ENCODE measurements at regions not wholly inside any gene's neighbourhood (a gene's known extent, or its start where the extent isn't known, plus 50 kb on each side); places are given as distances from the start of the nearest gene placed in this dataset.

- H3K27ac ChIP-seq: no peak overlapping the region
- H3K36me3 ChIP-seq: no peaks in the 10 kb centered on the region
- no peaks in the 10 kb centered on the region for H3K4me1 ChIP-seq
- no peak for DNase-seq
- intact Hi-C loops (cut with DNase I): no loop called here
- no peak overlapping the region for H3K4me3 ChIP-seq (replicated peaks in 1 of 3)
- TF ChIP-seq CTCF (IDR thresholded peaks at IDR 0.05): no peak
- TF ChIP-seq POLR2A (IDR thresholded peaks at IDR 0.05): no peak
- no peaks in the 10 kb centered on the region for H3K9me3 ChIP-seq
- H3K27me3 ChIP-seq: no peaks in the 10 kb centered on the region
- 87 to 88% methylated on average over 1 of the region's 1 CpG for WGBS, 2 donors
Measured at GRCh38 chr15:47402829-47403228, 314.5 kb upstream of the SEMA6D start.

- peaks cover 11 to 14% of the 10 kb centered on the region in 2 donors for H3K4me1 ChIP-seq
- DNase-seq: no peak
- no peaks in the 10 kb centered on the region for H3K27me3 ChIP-seq
- intact Hi-C loops (cut with DNase I): no loop called here
- TF ChIP-seq CTCF (IDR thresholded peaks at IDR 0.05) (no peak), POLR2A (IDR thresholded peaks at IDR 0.05) (no peak)
- H3K27ac ChIP-seq: no peak overlapping the region
- no peak overlapping the region for H3K4me3 ChIP-seq (replicated peaks in 1 of 3)
- no peaks in the 10 kb centered on the region for H3K9me3 ChIP-seq
- no peaks in the 10 kb centered on the region for H3K36me3 ChIP-seq
- 57 to 59% methylated on average over 3 of the region's 3 CpGs for WGBS, 2 donors
Measured at GRCh38 chr15:47404877-47405276, 312.4 kb upstream of the SEMA6D start.

- no peaks in the 10 kb centered on the region for H3K36me3 ChIP-seq
- DNase-seq: no peak
- intact Hi-C loops (cut with DNase I): no loop called here
- WGBS, 2 donors: 68 to 80% methylated on average over 5 of the region's 5 CpGs
- H3K27me3 ChIP-seq: no peaks in the 10 kb centered on the region
- H3K27ac ChIP-seq: no peak overlapping the region
- H3K4me3 ChIP-seq (replicated peaks in 1 of 3): no peak overlapping the region
- H3K9me3 ChIP-seq: no peaks in the 10 kb centered on the region
- peaks cover 11 to 14% of the 10 kb centered on the region in 2 donors for H3K4me1 ChIP-seq
- TF ChIP-seq CTCF (IDR thresholded peaks at IDR 0.05) (no peak), POLR2A (IDR thresholded peaks at IDR 0.05) (no peak)
Measured at GRCh38 chr15:47405365-47406162, 311.7 kb upstream of the SEMA6D start.

GRCh38 chr15:47407692-47408091 lies 309.6 kb upstream of the SEMA6D start:
- Histone ChIP-seq H3K36me3 (no peaks in the 10 kb centered on the region), H3K27me3 (no peaks in the 10 kb centered on the region), H3K4me3 (replicated peaks in 1 of 3) (no peak overlapping the region), H3K4me1 (peaks cover 25% of the 10 kb centered on the region in 2 donors), H3K9me3 (no peaks in the 10 kb centered on the region), H3K27ac (no peak overlapping the region)
- no peak for DNase-seq
- TF ChIP-seq POLR2A (IDR thresholded peaks at IDR 0.05) (no peak), CTCF (IDR thresholded peaks at IDR 0.05) (no peak)
- intact Hi-C loops (cut with DNase I): no loop called here
- whole genome bisulfite sequencing, 2 donors: 96 to 97% methylated on average over 5 of the region's 5 CpGs

GRCh38 chr15:47409038-47409437 lies 308.3 kb upstream of the SEMA6D start:
- 15 to 23% methylated on average over 1 of the region's 1 CpG for WGBS, 2 donors
- Histone ChIP-seq H3K9me3 (no peaks in the 10 kb centered on the region), H3K27me3 (no peaks in the 10 kb centered on the region), H3K36me3 (no peaks in the 10 kb centered on the region), H3K27ac (peak overlapping the region in 2 of 3 donors; percentile 11 to 26), H3K4me1 (peaks cover 25% of the 10 kb centered on the region in 2 donors), H3K4me3 (replicated peaks in 1 of 3) (no peak overlapping the region)
- no peak for DNase-seq
- intact Hi-C loops (cut with DNase I): no loop called here
- TF ChIP-seq POLR2A (IDR thresholded peaks at IDR 0.05): no peak
- TF ChIP-seq CTCF (IDR thresholded peaks at IDR 0.05): no peak

All from thyroid gland (tissue), 4 donors.